OCI-LY7 (cell line): ENCODE measurements at regions not wholly inside any gene's neighbourhood (a gene's known extent, or its start where the extent isn't known, plus 50 kb on each side); places are given as distances from the start of the nearest gene placed in this dataset.

Experiments
- CTCF ChIP-seq: fragments of 200-600 bp; sonication (generic); conservative IDR thresholded peaks from 2 replicates; pipeline ENCODE4 v1.5.1; 2014; ENCODE audit warnings: mild to moderate bottlenecking, antibody characterized with exemption, low read length, moderate library complexity, mixed read lengths
- EZH2phosphoT487 ChIP-seq: fragments of 200-600 bp; sonication (generic); IDR thresholded peaks from 2 replicates; pipeline ENCODE4 v1.6.1; 2018; ENCODE audit warnings: low read depth, borderline replicate concordance, mild to moderate bottlenecking, mixed run types, antibody characterized with exemption, low read length, moderate library complexity, mixed read lengths

DNA sequence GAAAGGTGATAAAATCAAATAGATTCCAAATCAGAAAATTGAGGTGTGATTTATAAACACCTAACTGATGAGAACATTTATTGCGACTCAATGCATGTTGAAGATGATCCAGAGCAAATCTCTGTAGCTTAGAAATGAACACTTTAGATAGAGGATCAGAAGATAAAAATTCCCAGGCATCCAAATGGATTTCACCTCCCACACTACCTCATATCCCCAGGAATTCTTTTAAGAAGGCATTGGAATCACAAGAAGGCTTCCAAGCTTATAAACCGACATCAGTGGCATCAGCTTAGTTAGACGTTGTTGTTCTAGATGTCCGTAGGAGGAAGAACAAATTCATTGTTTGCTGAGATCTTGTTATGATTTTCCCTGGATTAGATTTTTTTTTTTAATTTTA is 154.4 kb downstream of the EBLN2 start:
- TF ChIP-seq CTCF, result no peak
- no peak for TF ChIP-seq EZH2phosphoT487
